ENCODE measurements at regions not wholly inside any gene's neighbourhood (a gene's known extent, or its start where the extent isn't known, plus 50 kb on each side); places are given as distances from the start of the nearest gene placed in this dataset.

- no peak for DNase-seq (ENCODE audit: low read depth)
- TF ChIP-seq, protein P1, sequence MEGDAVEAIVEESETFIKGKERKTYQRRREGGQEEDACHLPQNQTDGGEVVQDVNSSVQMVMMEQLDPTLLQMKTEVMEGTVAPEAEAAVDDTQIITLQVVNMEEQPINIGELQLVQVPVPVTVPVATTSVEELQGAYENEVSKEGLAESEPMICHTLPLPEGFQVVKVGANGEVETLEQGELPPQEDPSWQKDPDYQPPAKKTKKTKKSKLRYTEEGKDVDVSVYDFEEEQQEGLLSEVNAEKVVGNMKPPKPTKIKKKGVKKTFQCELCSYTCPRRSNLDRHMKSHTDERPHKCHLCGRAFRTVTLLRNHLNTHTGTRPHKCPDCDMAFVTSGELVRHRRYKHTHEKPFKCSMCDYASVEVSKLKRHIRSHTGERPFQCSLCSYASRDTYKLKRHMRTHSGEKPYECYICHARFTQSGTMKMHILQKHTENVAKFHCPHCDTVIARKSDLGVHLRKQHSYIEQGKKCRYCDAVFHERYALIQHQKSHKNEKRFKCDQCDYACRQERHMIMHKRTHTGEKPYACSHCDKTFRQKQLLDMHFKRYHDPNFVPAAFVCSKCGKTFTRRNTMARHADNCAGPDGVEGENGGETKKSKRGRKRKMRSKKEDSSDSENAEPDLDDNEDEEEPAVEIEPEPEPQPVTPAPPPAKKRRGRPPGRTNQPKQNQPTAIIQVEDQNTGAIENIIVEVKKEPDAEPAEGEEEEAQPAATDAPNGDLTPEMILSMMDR (IDR thresholded peaks at IDR 0.05; ENCODE audit: control insufficient read depth, extremely low read depth, insufficient read depth): no peak
Observed at GRCh38 chr2:157206916-157207315, 50.6 kb upstream of the GALNT5 start.

More at GRCh38 chr2:157206916-157207315, 50.6 kb upstream of the GALNT5 start:
- no peak overlapping the region for H3K4me3 ChIP-seq (ENCODE audit: low read depth, low read length)
